Bronchial epithelial cell (primary cell): ENCODE measurements at regions not wholly inside any gene's neighbourhood (a gene's known extent, or its start where the extent isn't known, plus 50 kb on each side); places are given as distances from the start of the nearest gene placed in this dataset.

ENCODE experiments used
- DNase-seq: peaks from one replicate; pipeline ENCODE4 v3.0.0-alpha.2; 2010; ENCODE audit warnings: low read depth
- FAIRE-seq: peaks from 2 replicates; lab custom pipeline; 2011; peaks lifted over from hg19 to GRCh38; lab: Jason Lieb, UNC
- H3K27me3 ChIP-seq: 2 replicates; pipeline ENCODE4 v1.5.1; 2011; ENCODE audit warnings: low read length; ENCODE audit not compliant: control insufficient read depth, insufficient read depth
- H3K36me3 ChIP-seq: 2 replicates; pipeline ENCODE4 v1.5.1; 2011; ENCODE audit warnings: low read length; ENCODE audit not compliant: control insufficient read depth, insufficient read depth
- H3K4me3 ChIP-seq: 2 replicates; pipeline ENCODE4 v1.5.1; 2011; ENCODE audit warnings: mild to moderate bottlenecking, low read depth, low read length, control low read depth
- TF ChIP-seq, protein P1 (sequence below): IDR thresholded peaks from 2 replicates; pipeline ENCODE4 v1.5.1; 2011; ENCODE audit warnings: mild to moderate bottlenecking, moderate library complexity, low read length, control low read depth, inconsistent platforms; ENCODE audit not compliant: insufficient read depth, severe bottlenecking

DNA sequence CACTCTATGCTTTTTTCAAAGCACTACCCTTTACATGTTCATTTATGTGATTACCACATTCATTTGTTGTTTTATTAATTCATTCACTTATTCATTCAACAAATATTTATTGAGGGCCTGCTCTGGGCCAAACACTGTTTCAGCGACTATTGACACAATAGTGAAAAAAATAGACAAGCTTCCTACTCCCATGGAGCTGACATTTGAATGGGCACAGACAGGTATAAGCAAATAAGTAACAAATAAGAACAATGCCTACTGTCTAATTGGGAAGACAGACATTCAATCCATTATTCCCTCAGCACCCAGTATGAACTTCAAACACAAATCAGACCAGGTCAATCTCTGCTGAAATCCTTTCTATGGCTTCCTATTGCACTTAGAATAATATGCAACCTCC is 156.9 kb upstream of the NR3C1 start:
- Histone ChIP-seq H3K27me3 (no peaks in the 10 kb centered on the region), H3K4me3 (no peak overlapping the region), H3K36me3 (no peaks in the 10 kb centered on the region)
- TF ChIP-seq, protein P1, sequence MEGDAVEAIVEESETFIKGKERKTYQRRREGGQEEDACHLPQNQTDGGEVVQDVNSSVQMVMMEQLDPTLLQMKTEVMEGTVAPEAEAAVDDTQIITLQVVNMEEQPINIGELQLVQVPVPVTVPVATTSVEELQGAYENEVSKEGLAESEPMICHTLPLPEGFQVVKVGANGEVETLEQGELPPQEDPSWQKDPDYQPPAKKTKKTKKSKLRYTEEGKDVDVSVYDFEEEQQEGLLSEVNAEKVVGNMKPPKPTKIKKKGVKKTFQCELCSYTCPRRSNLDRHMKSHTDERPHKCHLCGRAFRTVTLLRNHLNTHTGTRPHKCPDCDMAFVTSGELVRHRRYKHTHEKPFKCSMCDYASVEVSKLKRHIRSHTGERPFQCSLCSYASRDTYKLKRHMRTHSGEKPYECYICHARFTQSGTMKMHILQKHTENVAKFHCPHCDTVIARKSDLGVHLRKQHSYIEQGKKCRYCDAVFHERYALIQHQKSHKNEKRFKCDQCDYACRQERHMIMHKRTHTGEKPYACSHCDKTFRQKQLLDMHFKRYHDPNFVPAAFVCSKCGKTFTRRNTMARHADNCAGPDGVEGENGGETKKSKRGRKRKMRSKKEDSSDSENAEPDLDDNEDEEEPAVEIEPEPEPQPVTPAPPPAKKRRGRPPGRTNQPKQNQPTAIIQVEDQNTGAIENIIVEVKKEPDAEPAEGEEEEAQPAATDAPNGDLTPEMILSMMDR = no peak
- no peak for DNase-seq
- FAIRE-seq = no peak

DNA sequence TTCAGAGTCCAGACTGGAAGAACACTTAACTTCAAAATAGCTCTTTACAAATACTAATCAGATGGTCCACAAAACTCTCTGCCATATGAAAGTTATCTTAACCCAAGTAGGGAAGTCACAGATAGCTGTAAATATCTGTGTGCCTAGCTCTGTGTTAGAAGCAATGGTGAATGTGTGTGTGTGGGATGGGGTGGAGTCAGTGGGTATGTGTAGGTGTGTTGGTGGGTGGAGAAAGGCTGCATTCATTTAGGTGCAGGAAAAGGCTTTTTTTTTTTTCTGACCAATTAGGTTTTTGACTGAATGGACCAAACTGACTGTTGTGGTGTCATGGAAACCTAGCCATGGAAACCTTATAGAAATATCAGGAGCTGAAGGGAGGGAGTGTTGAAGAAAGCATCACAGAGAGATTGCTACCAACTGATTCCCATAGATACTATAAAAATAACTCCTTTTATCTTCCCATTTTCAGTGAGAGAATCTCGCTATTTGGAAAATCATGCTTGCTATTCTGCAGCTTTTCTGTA is 156.2 kb upstream of the NR3C1 start:
- FAIRE-seq = no peak
- DNase-seq = no peak
- Histone ChIP-seq H3K36me3 (no peaks in the 10 kb centered on the region), H3K4me3 (no peak overlapping the region), H3K27me3 (no peaks in the 10 kb centered on the region)
- TF ChIP-seq, protein P1 = no peak

DNA sequence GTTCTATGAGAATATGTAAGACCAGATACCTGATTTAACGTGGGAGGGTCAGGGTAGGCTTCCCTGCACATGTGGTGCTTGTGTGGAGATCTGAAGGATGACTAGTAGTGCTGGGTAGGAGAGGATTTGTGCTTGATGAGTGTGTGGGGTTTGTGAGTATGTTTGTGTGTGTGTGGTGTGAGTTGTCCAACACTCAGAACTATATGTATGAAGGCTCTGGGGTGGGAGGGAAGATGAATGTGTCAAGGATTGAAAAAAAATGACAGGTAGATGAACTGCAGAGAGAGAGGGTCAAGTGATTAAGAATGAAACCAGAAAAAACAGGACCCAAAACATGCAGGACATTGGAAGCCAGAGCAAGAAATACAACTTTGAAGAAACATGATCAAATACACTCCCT is 154.6 kb upstream of the NR3C1 start:
- no peak for FAIRE-seq
- H3K36me3 ChIP-seq = no peaks in the 10 kb centered on the region

DNA sequence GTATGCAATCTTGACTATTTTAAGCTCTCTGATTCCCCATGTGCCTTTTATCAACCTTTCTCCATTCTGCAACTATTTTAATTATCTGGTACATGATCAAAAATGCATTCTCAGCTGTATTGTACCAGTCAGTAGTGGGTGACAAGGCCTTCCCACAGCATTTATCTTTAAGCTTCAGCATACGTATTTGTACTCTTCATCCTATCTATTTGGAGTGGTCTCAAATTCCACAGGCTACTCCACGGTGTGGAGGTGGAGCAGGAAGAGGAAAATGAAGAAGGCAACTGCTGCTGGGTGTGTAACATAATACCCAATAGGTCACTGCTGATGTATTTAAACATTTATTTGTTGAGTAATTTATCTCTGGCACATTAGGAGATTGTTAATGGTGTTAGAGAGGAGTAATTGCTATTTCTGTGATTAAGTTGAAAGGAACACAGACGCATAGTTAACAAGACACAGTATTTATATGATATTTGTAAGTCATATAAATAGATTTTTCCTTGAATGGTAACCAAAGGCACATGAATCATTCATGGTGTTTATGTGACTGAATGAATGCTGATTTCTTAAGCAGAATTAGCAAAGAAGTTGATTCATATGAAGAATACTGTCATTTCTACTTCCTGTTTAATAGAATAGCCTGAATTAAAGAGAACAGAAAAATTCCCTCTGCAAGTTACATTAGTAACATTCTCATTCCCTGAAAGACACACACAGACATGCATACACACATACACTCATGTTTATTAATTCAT is 153.8 kb upstream of the NR3C1 start:
- DNase-seq = peak; percentile 91
- Histone ChIP-seq H3K4me3 (no peak overlapping the region), H3K27me3 (no peaks in the 10 kb centered on the region), H3K36me3 (no peaks in the 10 kb centered on the region)
- no peak for FAIRE-seq
- TF ChIP-seq, protein P1 = no peak

More for the DNA sequence above, 154.6 kb upstream of the NR3C1 start:
- Histone ChIP-seq H3K4me3 (no peak overlapping the region), H3K27me3 (no peaks in the 10 kb centered on the region)
- no peak for DNase-seq
- TF ChIP-seq, protein P1 = no peak

DNA sequence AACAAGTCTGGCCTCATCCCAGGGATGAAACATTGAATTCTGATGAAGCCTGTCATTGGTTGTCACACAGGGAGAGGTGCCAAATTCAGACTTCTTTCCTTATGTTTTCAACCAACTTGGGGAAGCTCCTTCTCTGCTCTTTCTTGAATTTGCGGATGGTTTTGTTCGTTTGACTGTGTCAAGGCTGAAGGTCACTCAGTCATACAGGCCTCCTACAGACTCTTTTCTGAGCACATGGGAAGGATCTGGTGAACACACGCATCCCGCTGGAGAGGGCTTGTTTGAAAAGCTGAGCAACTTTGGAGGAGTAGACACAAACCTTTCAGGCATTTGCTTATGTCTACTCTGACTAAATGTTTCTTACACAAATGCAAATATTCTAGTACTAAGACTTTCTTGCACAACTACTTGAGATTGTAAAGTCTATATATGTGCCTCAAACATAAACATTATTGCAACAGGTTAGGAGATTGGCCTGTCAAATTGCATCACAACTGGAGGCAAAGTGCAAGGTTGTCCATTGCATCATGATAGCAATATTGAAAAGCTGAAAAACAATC is 151.5 kb upstream of the NR3C1 start:
- Histone ChIP-seq H3K27me3 (no peaks in the 10 kb centered on the region), H3K36me3 (no peaks in the 10 kb centered on the region), H3K4me3 (no peak overlapping the region)
- peak; percentile 85 for DNase-seq
- FAIRE-seq = peak; percentile 88
- TF ChIP-seq, protein P1 = no peak
